ENCODE measurements at regions not wholly inside any gene's neighbourhood (a gene's known extent, or its start where the extent isn't known, plus 50 kb on each side); places are given as distances from the start of the nearest gene placed in this dataset.
"Not testable (repeated sequence)": the region's sequence is repeated elsewhere in the genome, so short reads cannot be mapped to it uniquely, and the experiment has no call there.

GRCh38 chr3:40680685-40681657 is 156.2 kb downstream of the ZNF621 start:
- Histone ChIP-seq H3K27me3 (ENCODE audit: control insufficient read depth, insufficient read depth, low read length) (no peaks in the 10 kb centered on the region), H3K9ac (ENCODE audit: low read length) (no peak overlapping the region)

GRCh38 chr3:40681658-40682055 is 156.9 kb downstream of the ZNF621 start:
- H3K27me3 ChIP-seq (ENCODE audit: control insufficient read depth, insufficient read depth, low read length), result no peaks in the 10 kb centered on the region
- H3K4me3 ChIP-seq (ENCODE audit: low read length), result no peak overlapping the region
- no peaks in the 10 kb centered on the region for H3K36me3 ChIP-seq (ENCODE audit: control insufficient read depth, insufficient read depth, low read length)
- H3K9ac ChIP-seq (ENCODE audit: low read length), result no peak overlapping the region
- no peaks in the 10 kb centered on the region for H3K4me1 ChIP-seq (ENCODE audit: control insufficient read depth, insufficient read depth, low read length)
- no peak overlapping the region for H3K27ac ChIP-seq (ENCODE audit: low read depth, low read length)

More at GRCh38 chr3:40680685-40681657, 156.2 kb downstream of the ZNF621 start:
- H3K36me3 ChIP-seq (ENCODE audit: control insufficient read depth, insufficient read depth, low read length), result no peaks in the 10 kb centered on the region
- no peaks in the 10 kb centered on the region for H3K4me1 ChIP-seq (ENCODE audit: control insufficient read depth, insufficient read depth, low read length)
- no peak overlapping the region for H3K4me3 ChIP-seq (ENCODE audit: low read length)
- no peak overlapping the region for H3K27ac ChIP-seq (ENCODE audit: low read depth, low read length)

DNA sequence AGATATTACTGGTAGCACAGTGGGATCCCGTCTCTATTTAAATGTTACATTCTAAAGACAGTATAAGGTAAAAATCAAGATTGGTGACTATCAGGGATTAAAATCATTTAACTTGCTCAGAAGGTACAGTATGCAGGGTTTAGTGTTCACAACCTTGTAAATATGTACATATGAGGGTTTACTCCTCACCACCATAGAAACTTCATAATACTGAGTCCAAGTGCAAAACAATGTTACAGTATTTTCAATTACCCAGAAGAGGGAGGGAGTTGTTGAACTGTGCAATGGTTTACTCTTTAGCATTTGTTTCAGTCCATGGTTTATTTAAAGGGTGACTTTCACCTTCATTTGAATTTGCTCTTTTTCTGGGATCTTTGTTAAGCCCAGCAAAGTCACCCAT is 165.1 kb downstream of the ZNF621 start:
- no peak overlapping the region for H3K4me3 ChIP-seq (ENCODE audit: low read length)
- H3K4me1 ChIP-seq (ENCODE audit: control insufficient read depth, insufficient read depth, low read length), result peaks cover 2% of the 10 kb centered on the region
- no peak overlapping the region for H3K9ac ChIP-seq (ENCODE audit: low read length)
- H3K27ac ChIP-seq (ENCODE audit: low read depth, low read length), result no peak overlapping the region
- no peaks in the 10 kb centered on the region for H3K36me3 ChIP-seq (ENCODE audit: control insufficient read depth, insufficient read depth, low read length)
- no peaks in the 10 kb centered on the region for H3K27me3 ChIP-seq (ENCODE audit: control insufficient read depth, insufficient read depth, low read length)

DNA sequence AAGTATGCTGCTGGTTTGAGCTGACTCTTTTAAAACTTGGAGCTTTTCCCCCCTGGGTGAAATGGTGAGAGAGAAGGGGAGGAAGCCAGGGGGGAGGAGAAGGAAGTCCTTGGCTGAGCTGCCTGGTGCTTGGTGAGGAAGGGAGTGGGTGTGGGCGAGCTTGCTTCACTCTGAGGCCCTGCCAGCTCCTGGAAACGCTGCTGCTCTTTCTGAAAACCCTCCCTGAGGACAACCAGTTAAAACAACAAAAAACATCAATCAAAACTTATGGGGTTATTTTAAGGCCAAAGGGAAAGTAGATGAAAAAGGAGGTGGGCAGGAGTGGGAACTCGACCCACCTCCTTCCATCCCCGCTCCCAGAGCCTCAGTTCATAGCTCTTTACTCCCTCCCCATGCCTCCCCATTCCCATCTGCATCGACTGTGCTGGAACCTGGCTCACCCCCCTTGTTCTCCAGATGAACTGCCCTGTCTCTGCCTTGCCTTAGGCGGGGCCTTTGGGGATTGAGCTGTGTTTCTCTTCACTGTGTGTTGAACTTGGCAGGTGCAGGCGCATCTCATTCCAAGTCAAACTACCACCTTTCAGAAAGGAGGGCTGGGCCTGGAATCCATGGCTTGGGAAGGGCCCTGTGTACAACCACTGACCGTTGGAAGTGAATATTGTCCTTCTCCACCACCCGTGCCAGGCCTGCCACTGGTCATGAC is 166.1 kb downstream of the ZNF621 start:
- Histone ChIP-seq H3K27me3 (ENCODE audit: control insufficient read depth, insufficient read depth, low read length) (no peaks in the 10 kb centered on the region), H3K4me1 (ENCODE audit: control insufficient read depth, insufficient read depth, low read length) (peaks cover 2% of the 10 kb centered on the region), H3K27ac (ENCODE audit: low read depth, low read length) (no peak overlapping the region), H3K36me3 (ENCODE audit: control insufficient read depth, insufficient read depth, low read length) (no peaks in the 10 kb centered on the region), H3K9ac (ENCODE audit: low read length) (no peak overlapping the region), H3K4me3 (ENCODE audit: low read length) (no peak overlapping the region)

DNA sequence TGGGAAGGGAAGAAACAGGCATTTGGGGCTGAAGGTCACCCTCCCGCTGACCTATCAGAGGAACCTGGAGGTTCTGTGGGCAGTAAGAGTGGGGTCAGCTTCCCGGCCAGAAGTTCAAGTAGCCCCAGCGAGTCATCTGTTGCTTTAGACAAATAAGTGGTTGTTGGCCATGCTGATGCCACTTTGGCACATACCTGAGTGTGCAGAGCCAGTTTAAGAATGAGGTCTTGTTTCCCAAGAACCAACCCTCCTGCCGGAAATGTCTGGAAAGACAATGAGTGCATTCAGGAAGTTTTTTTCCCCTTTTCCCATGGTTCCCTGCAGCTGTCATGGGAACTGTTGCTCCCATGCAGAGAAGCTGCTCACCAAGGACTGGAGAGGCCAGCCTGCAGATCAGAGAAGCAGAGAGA is 166.7 kb downstream of the ZNF621 start:
- no peak overlapping the region for H3K4me3 ChIP-seq (ENCODE audit: low read length)
- peaks cover 2% of the 10 kb centered on the region for H3K4me1 ChIP-seq (ENCODE audit: control insufficient read depth, insufficient read depth, low read length)
- no peak overlapping the region for H3K9ac ChIP-seq (ENCODE audit: low read length)
- H3K36me3 ChIP-seq (ENCODE audit: control insufficient read depth, insufficient read depth, low read length), result no peaks in the 10 kb centered on the region
- H3K27ac ChIP-seq (ENCODE audit: low read depth, low read length), result no peak overlapping the region
- no peaks in the 10 kb centered on the region for H3K27me3 ChIP-seq (ENCODE audit: control insufficient read depth, insufficient read depth, low read length)

- Histone ChIP-seq H3K9ac (ENCODE audit: low read length) (no peak overlapping the region), H3K27ac (ENCODE audit: low read depth, low read length) (no peak overlapping the region), H3K4me1 (ENCODE audit: control insufficient read depth, insufficient read depth, low read length) (peaks cover 2% of the 10 kb centered on the region), H3K4me3 (ENCODE audit: low read length) (no peak overlapping the region), H3K36me3 (ENCODE audit: control insufficient read depth, insufficient read depth, low read length) (no peaks in the 10 kb centered on the region), H3K27me3 (ENCODE audit: control insufficient read depth, insufficient read depth, low read length) (no peaks in the 10 kb centered on the region)
Measured at GRCh38 chr3:40695848-40696247, 171.1 kb downstream of the ZNF621 start.

GRCh38 chr3:40698611-40699010 is 173.9 kb downstream of the ZNF621 start:
- not testable (repeated sequence) for H3K4me3 ChIP-seq (ENCODE audit: low read length); H3K27me3 ChIP-seq (ENCODE audit: control insufficient read depth, insufficient read depth, low read length); H3K4me1 ChIP-seq (ENCODE audit: control insufficient read depth, insufficient read depth, low read length); H3K9ac ChIP-seq (ENCODE audit: low read length); H3K36me3 ChIP-seq (ENCODE audit: control insufficient read depth, insufficient read depth, low read length); H3K27ac ChIP-seq (ENCODE audit: low read depth, low read length)

DNA sequence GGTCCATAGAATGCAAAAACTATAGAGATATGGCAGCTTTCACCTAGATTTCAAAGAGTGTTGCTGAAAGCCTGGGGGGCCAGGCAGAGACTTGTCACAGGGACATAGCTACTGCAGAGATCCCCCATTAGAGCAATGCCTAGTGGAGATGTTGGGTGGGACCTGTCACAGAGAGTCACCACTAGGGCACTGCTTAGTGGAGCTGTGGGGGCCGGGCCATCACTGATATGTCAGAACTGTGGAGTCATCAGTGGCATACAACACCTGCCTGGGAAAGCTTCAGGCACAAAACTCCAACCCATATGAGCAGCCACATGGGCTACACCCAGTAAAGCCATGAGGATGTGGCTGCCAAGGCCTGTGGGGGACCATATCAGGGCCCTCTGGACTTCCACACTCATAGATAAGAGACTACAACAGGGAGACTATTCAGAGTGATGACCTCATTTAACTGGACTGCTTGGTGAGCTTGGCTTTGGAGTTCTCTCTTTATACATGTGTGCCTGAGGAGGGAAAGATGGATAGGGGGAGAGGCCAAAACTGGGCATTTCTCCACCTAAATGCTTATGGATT is 176.3 kb downstream of the ZNF621 start:
- H3K36me3 ChIP-seq (ENCODE audit: control insufficient read depth, insufficient read depth, low read length), result no peaks in the 10 kb centered on the region
- H3K27ac ChIP-seq (ENCODE audit: low read depth, low read length), result no peak overlapping the region
- no peaks in the 10 kb centered on the region for H3K4me1 ChIP-seq (ENCODE audit: control insufficient read depth, insufficient read depth, low read length)
- H3K9ac ChIP-seq (ENCODE audit: low read length), result no peak overlapping the region
- H3K4me3 ChIP-seq (ENCODE audit: low read length), result no peak overlapping the region
- no peaks in the 10 kb centered on the region for H3K27me3 ChIP-seq (ENCODE audit: control insufficient read depth, insufficient read depth, low read length)

DNA sequence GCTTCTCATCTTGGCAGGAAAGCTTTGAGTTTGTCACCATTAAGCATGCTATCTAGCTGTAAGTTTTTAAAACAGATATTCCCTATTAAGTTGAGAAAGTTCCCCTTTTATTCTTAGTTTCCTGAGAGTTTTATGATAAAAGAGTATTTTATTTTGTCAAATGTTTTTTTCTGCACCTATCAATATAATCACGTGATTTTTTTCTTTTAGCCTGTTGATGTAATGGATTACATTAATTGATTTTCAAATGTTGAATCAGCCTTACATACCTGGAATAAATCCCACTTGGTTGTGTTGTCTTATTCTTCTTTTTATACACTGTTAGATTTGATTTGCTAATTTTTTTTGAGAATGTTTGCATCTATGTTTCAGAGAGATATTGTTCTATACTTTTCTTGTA is 179.5 kb downstream of the ZNF621 start:
- Histone ChIP-seq H3K27ac (ENCODE audit: low read depth, low read length) (no peak overlapping the region), H3K9ac (ENCODE audit: low read length) (no peak overlapping the region), H3K4me1 (ENCODE audit: control insufficient read depth, insufficient read depth, low read length) (no peaks in the 10 kb centered on the region), H3K36me3 (ENCODE audit: control insufficient read depth, insufficient read depth, low read length) (no peaks in the 10 kb centered on the region), H3K27me3 (ENCODE audit: control insufficient read depth, insufficient read depth, low read length) (no peaks in the 10 kb centered on the region), H3K4me3 (ENCODE audit: low read length) (no peak overlapping the region)

- Histone ChIP-seq H3K4me3 (ENCODE audit: low read length) (no peak overlapping the region), H3K9ac (ENCODE audit: low read length) (no peak overlapping the region), H3K36me3 (ENCODE audit: control insufficient read depth, insufficient read depth, low read length) (no peaks in the 10 kb centered on the region), H3K27ac (ENCODE audit: low read depth, low read length) (no peak overlapping the region), H3K4me1 (ENCODE audit: control insufficient read depth, insufficient read depth, low read length) (no peaks in the 10 kb centered on the region), H3K27me3 (ENCODE audit: control insufficient read depth, insufficient read depth, low read length) (no peaks in the 10 kb centered on the region)
Measured at GRCh38 chr3:40705663-40706062, 180.9 kb downstream of the ZNF621 start.

- H3K4me1 ChIP-seq (ENCODE audit: control insufficient read depth, insufficient read depth, low read length), result no peaks in the 10 kb centered on the region
Measured at GRCh38 chr3:40713306-40713705, 188.5 kb downstream of the ZNF621 start.

GRCh38 chr3:40713795-40714194 is 189.0 kb downstream of the ZNF621 start:
- H3K4me3 ChIP-seq (ENCODE audit: low read length), result no peak overlapping the region
- no peak overlapping the region for H3K9ac ChIP-seq (ENCODE audit: low read length)
- H3K36me3 ChIP-seq (ENCODE audit: control insufficient read depth, insufficient read depth, low read length), result no peaks in the 10 kb centered on the region
- no peak overlapping the region for H3K27ac ChIP-seq (ENCODE audit: low read depth, low read length)
- no peaks in the 10 kb centered on the region for H3K4me1 ChIP-seq (ENCODE audit: control insufficient read depth, insufficient read depth, low read length)
- no peaks in the 10 kb centered on the region for H3K27me3 ChIP-seq (ENCODE audit: control insufficient read depth, insufficient read depth, low read length)

More at GRCh38 chr3:40713306-40713705, 188.5 kb downstream of the ZNF621 start:
- no peak overlapping the region for H3K27ac ChIP-seq (ENCODE audit: low read depth, low read length)
- no peak overlapping the region for H3K9ac ChIP-seq (ENCODE audit: low read length)
- H3K36me3 ChIP-seq (ENCODE audit: control insufficient read depth, insufficient read depth, low read length), result no peaks in the 10 kb centered on the region
- H3K27me3 ChIP-seq (ENCODE audit: control insufficient read depth, insufficient read depth, low read length), result no peaks in the 10 kb centered on the region
- no peak overlapping the region for H3K4me3 ChIP-seq (ENCODE audit: low read length)
